CD4-positive, alpha-beta T cell (primary cell): ENCODE measurements at regions not wholly inside any gene's neighbourhood (a gene's known extent, or its start where the extent isn't known, plus 50 kb on each side); places are given as distances from the start of the nearest gene placed in this dataset.

Experiments
- ATAC-seq: fragments of 200-7000 bp; cut with Tn5 transposase; one replicate; pipeline ENCODE4 v1.10.0; 2022; ENCODE audit warnings: mild to moderate bottlenecking; ENCODE audit not compliant: poor library complexity
- CTCF ChIA-PET: fragments of 350-600 bp; sonication (Branson Sonifier 250); formaldehyde crosslinking; loops from one replicate; lab custom pipeline; 2021; ENCODE audit warnings: antibody characterized with exemption, inconsistent platforms; lab: Charles Lee
- POLR2A ChIA-PET: fragments of 350-600 bp; sonication (Branson Sonifier 250); formaldehyde crosslinking; loops from one replicate; lab custom pipeline; 2021; ENCODE audit warnings: antibody characterized with exemption, inconsistent platforms; lab: Charles Lee
- DNase-seq, 14 experiments: peaks; one replicate each; pipeline ENCODE4 v3.0.0-alpha.2; 2013 to 2020; ENCODE audit warnings: mixed read lengths in 2 of 14
- H3K27ac ChIP-seq, 2 donors: one replicate each; pipeline versions ENCODE4 v1.5.1 to v1.7.0; 2013; ENCODE audit warnings: low read length in 2 of 2, low read depth in 1 of 2, mild to moderate bottlenecking in 1 of 2
- H3K27me3 ChIP-seq, 2 experiments: 1 replicate in 1 of 2; 2 replicates in 1 of 2; pipeline versions ENCODE4 v1.6.1 to v1.7.0; 2013; ENCODE audit warnings: low read length in 2 of 2, control low read depth in 1 of 2, mild to moderate bottlenecking in 1 of 2, moderate library complexity in 1 of 2; ENCODE audit not compliant: insufficient read depth in 2 of 2, control insufficient read depth in 1 of 2
- H3K36me3 ChIP-seq: one replicate; pipeline ENCODE4 v1.6.1; 2013; ENCODE audit warnings: low read length, control low read depth; ENCODE audit not compliant: insufficient read depth
- H3K4me1 ChIP-seq: one replicate; pipeline ENCODE4 v1.6.1; 2013; ENCODE audit warnings: low read length, control low read depth; ENCODE audit not compliant: insufficient read depth
- H3K4me3 ChIP-seq: one replicate; pipeline ENCODE4 v1.5.1; 2013; ENCODE audit warnings: mild to moderate bottlenecking, low read length, moderate library complexity
- H3K9me3 ChIP-seq, 2 experiments: 1 replicate in 1 of 2; 2 replicates in 1 of 2; pipeline versions ENCODE4 v1.6.1 to v1.7.0; 2013; ENCODE audit warnings: low read length in 2 of 2, mild to moderate bottlenecking in 2 of 2, control low read depth in 1 of 2, moderate library complexity in 1 of 2; ENCODE audit not compliant: control insufficient read depth in 1 of 2, insufficient read depth in 1 of 2
- H3K27ac Mint-ChIP-seq: one replicate; pipeline ENCODE4 v1.8.0; 2020; ENCODE audit warnings: mixed read lengths
- H3K27me3 Mint-ChIP-seq: one replicate; pipeline ENCODE4 v1.8.0; 2021; ENCODE audit warnings: mixed read lengths
- H3K36me3 Mint-ChIP-seq: one replicate; pipeline ENCODE4 v1.8.0; 2021; ENCODE audit warnings: low read depth, mixed read lengths
- H3K4me1 Mint-ChIP-seq: one replicate; pipeline ENCODE4 v1.8.0; 2021; ENCODE audit warnings: low read depth, mixed read lengths
- H3K4me3 Mint-ChIP-seq: one replicate; pipeline ENCODE4 v1.8.0; 2020; ENCODE audit warnings: mild to moderate bottlenecking, mixed read lengths
- H3K9me3 Mint-ChIP-seq: one replicate; pipeline ENCODE4 v1.8.0; 2020; ENCODE audit warnings: mixed read lengths
- CTCF ChIP-seq: fragments of 200-600 bp; IDR thresholded peaks from one replicate; pipeline ENCODE4 v1.8.0; 2022; ENCODE audit warnings: antibody characterized with exemption, mild to moderate bottlenecking
- intact Hi-C, 2 experiments: fragments of 100-400 bp; cut with DNase I in 1 of 2; cut with micrococcal nuclease in 1 of 2; formaldehyde crosslinking; loops; one replicate each; pipeline versions ENCODE4 v1.15.1 to v1.9.0; 2023 to 2025; cut with DNase I, micrococcal nuclease

- Histone ChIP-seq H3K36me3 (no peaks in the 10 kb centered on the region), H3K9me3 (peaks cover 0 to 9% of the 10 kb centered on the region in 2 experiments), H3K27me3 (no peaks in the 10 kb centered on the region), H3K4me3 (no peak overlapping the region), H3K4me1 (no peaks in the 10 kb centered on the region), H3K27ac (no peak overlapping the region)
- H3K4me1 Mint-ChIP-seq: no peaks in the 10 kb centered on the region
- TF ChIP-seq CTCF: no peak
- ChIA-PET POLR2A (no interaction called here), CTCF (no interaction called here)
- intact Hi-C loops: no loop called here
- no peak for DNase-seq
- ATAC-seq: no peak
- no peak overlapping the region for H3K27ac Mint-ChIP-seq
- H3K4me3 Mint-ChIP-seq: no peak overlapping the region
- no peaks in the 10 kb centered on the region for H3K9me3 Mint-ChIP-seq
- H3K36me3 Mint-ChIP-seq: no peaks in the 10 kb centered on the region
- no peaks in the 10 kb centered on the region for H3K27me3 Mint-ChIP-seq
Measured at GRCh38 chr12:24608637-24609285, 340.1 kb downstream of the BCAT1 start.

- ATAC-seq (no peak), DNase-seq (no peak)
- H3K27ac ChIP-seq: no peak overlapping the region
- ChIA-PET CTCF (no interaction called here), POLR2A (no interaction called here)
- no peak overlapping the region for H3K4me3 ChIP-seq
- Mint-ChIP-seq H3K27ac (no peak overlapping the region), H3K4me3 (no peak overlapping the region), H3K27me3 (no peaks in the 10 kb centered on the region), H3K36me3 (no peaks in the 10 kb centered on the region), H3K4me1 (no peaks in the 10 kb centered on the region), H3K9me3 (no peaks in the 10 kb centered on the region)
- no peaks in the 10 kb centered on the region for H3K36me3 ChIP-seq
- peaks cover 0 to 9% of the 10 kb centered on the region in 2 experiments for H3K9me3 ChIP-seq
- no peak for TF ChIP-seq CTCF
- H3K27me3 ChIP-seq: no peaks in the 10 kb centered on the region
- intact Hi-C loops: no loop called here
- H3K4me1 ChIP-seq: no peaks in the 10 kb centered on the region
Measured at GRCh38 chr12:24608108-24608507, 340.8 kb downstream of the BCAT1 start.

- Histone ChIP-seq H3K4me3 (no peak overlapping the region), H3K27me3 (no peaks in the 10 kb centered on the region), H3K4me1 (no peaks in the 10 kb centered on the region), H3K27ac (no peak overlapping the region), H3K36me3 (no peaks in the 10 kb centered on the region), H3K9me3 (peaks cover 0 to 4% of the 10 kb centered on the region in 2 experiments)
- Mint-ChIP-seq H3K27me3 (no peaks in the 10 kb centered on the region), H3K36me3 (no peaks in the 10 kb centered on the region), H3K9me3 (no peaks in the 10 kb centered on the region), H3K27ac (no peak overlapping the region), H3K4me1 (no peaks in the 10 kb centered on the region), H3K4me3 (no peak overlapping the region)
- ATAC-seq (no peak), DNase-seq (no peak)
- ChIA-PET CTCF (no interaction called here), POLR2A (no interaction called here)
- intact Hi-C loops: no loop called here
- TF ChIP-seq CTCF: no peak
Measured at GRCh38 chr12:24605916-24606315, 343.0 kb downstream of the BCAT1 start.
